HEK293T (cell line): ENCODE measurements at regions not wholly inside any gene's neighbourhood (a gene's known extent, or its start where the extent isn't known, plus 50 kb on each side); places are given as distances from the start of the nearest gene placed in this dataset.

Experiments used
- FOXA1 ChIP-seq: fragments of 450-650 bp; IDR thresholded peaks from 2 replicates; pipeline ENCODE4 v1.6.1; 2016; ENCODE audit warnings: mild to moderate bottlenecking
- SP1 ChIP-seq: fragments of 450-650 bp; IDR thresholded peaks from 2 replicates; pipeline ENCODE4 v1.6.1; 2017
- SUZ12 ChIP-seq: fragments of 450-650 bp; IDR thresholded peaks from 2 replicates; pipeline ENCODE4 v1.6.1; 2016; ENCODE audit warnings: mild to moderate bottlenecking

DNA sequence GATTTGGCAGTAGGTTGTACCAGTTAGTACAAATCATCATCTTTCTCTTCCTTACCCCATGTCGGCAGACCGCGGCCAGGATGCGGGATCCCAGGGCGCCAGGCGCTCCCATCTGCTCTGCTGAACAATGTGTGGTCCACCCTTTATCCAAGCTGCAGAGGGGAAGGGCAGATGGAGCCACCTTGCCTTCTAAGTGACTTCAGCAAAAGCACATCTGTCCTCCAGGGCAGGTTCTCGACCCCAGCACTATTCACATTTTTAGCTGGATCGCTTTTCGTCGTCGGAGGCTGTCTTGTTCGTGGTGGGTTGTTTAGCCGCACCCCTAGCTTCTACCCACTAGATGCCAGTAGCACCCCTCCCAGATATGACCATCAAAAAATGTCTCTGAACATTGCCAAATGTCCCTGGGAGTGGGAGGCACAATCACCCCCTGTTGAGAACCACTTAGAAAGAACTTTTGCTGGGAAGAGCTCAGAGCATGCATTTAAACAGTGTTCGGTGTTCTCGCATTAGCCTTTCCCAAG is 58.1 kb upstream of the SIM2 start:
- TF ChIP-seq SUZ12 (no peak), SP1 (no peak), FOXA1 (no peak)
